Small intestine (tissue), 7 donors: ENCODE measurements at regions not wholly inside any gene's neighbourhood (a gene's known extent, or its start where the extent isn't known, plus 50 kb on each side); places are given as distances from the start of the nearest gene placed in this dataset.

Experiments
- DNase-seq, 2 donors: peaks; one replicate each; pipeline versions ENCODE4 v3.0.0 to v3.0.0-alpha.2; 2013
- FAIRE-seq: peaks from 2 replicates; lab custom pipeline; 2012; peaks lifted over from hg19 to GRCh38; lab: Jason Lieb, UNC
- H3K27ac ChIP-seq, 3 donors: one replicate each; pipeline ENCODE4 v1.5.1; 2013; ENCODE audit warnings: low read length in 2 of 3, mild to moderate bottlenecking in 2 of 3, control low read depth in 1 of 3, inconsistent platforms in 1 of 3, low read depth in 1 of 3, moderate library complexity in 1 of 3
- H3K27me3 ChIP-seq, 3 donors: one replicate each; pipeline ENCODE4 v1.6.1; 2013; ENCODE audit warnings: low read length in 3 of 3, inconsistent platforms in 1 of 3; ENCODE audit not compliant: control insufficient read depth in 3 of 3, insufficient read depth in 3 of 3
- H3K36me3 ChIP-seq, 3 donors: one replicate each; pipeline ENCODE4 v1.6.1; 2013; ENCODE audit warnings: low read length in 3 of 3, inconsistent platforms in 1 of 3, low read depth in 1 of 3, mild to moderate bottlenecking in 1 of 3, moderate library complexity in 1 of 3; ENCODE audit not compliant: control insufficient read depth in 3 of 3, insufficient read depth in 2 of 3
- H3K4me1 ChIP-seq, 3 donors: one replicate each; pipeline ENCODE4 v1.6.1; 2013; ENCODE audit warnings: low read length in 2 of 3, inconsistent platforms in 1 of 3, low read depth in 1 of 3, mild to moderate bottlenecking in 1 of 3, moderate library complexity in 1 of 3; ENCODE audit not compliant: control insufficient read depth in 3 of 3, insufficient read depth in 2 of 3
- H3K4me3 ChIP-seq, 3 donors: one replicate each; pipeline ENCODE4 v1.5.1; 2013; ENCODE audit warnings: low read length in 3 of 3, control low read depth in 1 of 3, inconsistent platforms in 1 of 3, low read depth in 1 of 3, mild to moderate bottlenecking in 1 of 3, moderate library complexity in 1 of 3
- H3K9me3 ChIP-seq, 2 donors: one replicate each; pipeline ENCODE4 v1.6.1; 2013; ENCODE audit warnings: low read depth in 1 of 2, low read length in 1 of 2; ENCODE audit not compliant: control insufficient read depth in 2 of 2, insufficient read depth in 1 of 2
- WGBS, 3 donors: extraction: QIAGEN DNeasy Blood & Tissue Kit; methylation state at CpG; one replicate each; pipeline ENCODE4 v1.1.7; 2013; 5-methylcytosine and 5-hydroxymethylcytosine counted together
- donor health status: healthy with polysubstance abuse.
- donor health status: control.
- donor health status: control.
- donor health status: Bipolar disorder and iron deficiency.
- donor health status: healthy.

GRCh38 chr12:98403936-98404335, 111.5 kb upstream of the TMPO start:
- DNase-seq (no peak), FAIRE-seq (no peak)
- WGBS, 3 donors: 59 to 83% (median 80%) methylated on average over 5 of the region's 5 CpGs
- Histone ChIP-seq H3K36me3 (no peaks in the 10 kb centered on the region), H3K27ac (no peak overlapping the region), H3K27me3 (no peaks in the 10 kb centered on the region), H3K4me3 (no peak overlapping the region), H3K4me1 (peaks cover 0 to 8% (median 2%) of the 10 kb centered on the region in 3 donors), H3K9me3 (peaks cover 0 to 8% of the 10 kb centered on the region in 2 donors)

GRCh38 chr12:98405805-98406366, 109.5 kb upstream of the TMPO start:
- peaks cover 0 to 10% of the 10 kb centered on the region in 2 donors for H3K9me3 ChIP-seq
- H3K27me3 ChIP-seq: no peaks in the 10 kb centered on the region
- H3K4me1 ChIP-seq: peaks cover 0 to 6% (median 0%) of the 10 kb centered on the region in 3 donors
- no peak overlapping the region for H3K27ac ChIP-seq
- no peaks in the 10 kb centered on the region for H3K36me3 ChIP-seq
- FAIRE-seq (no peak), DNase-seq (no peak)
- 77 to 89% (median 89%) methylated on average over 7 of the region's 7 CpGs for WGBS, 3 donors
- no peak overlapping the region for H3K4me3 ChIP-seq

GRCh38 chr12:98406378-98406777, 109.0 kb upstream of the TMPO start:
- no peaks in the 10 kb centered on the region for H3K36me3 ChIP-seq
- DNase-seq (no peak), FAIRE-seq (no peak)
- 89 to 95% (median 93%) methylated on average over 3 of the region's 3 CpGs for WGBS, 3 donors
- H3K4me3 ChIP-seq: no peak overlapping the region
- no peak overlapping the region for H3K27ac ChIP-seq
- H3K4me1 ChIP-seq: peaks cover 0 to 2% (median 0%) of the 10 kb centered on the region in 3 donors
- H3K9me3 ChIP-seq: peaks cover 0 to 10% of the 10 kb centered on the region in 2 donors
- no peaks in the 10 kb centered on the region for H3K27me3 ChIP-seq

GRCh38 chr12:98408681-98409080, 106.7 kb upstream of the TMPO start:
- H3K27ac ChIP-seq: no peak overlapping the region
- FAIRE-seq (no peak), DNase-seq (no peak)
- H3K4me1 ChIP-seq: no peaks in the 10 kb centered on the region
- H3K4me3 ChIP-seq: no peak overlapping the region
- no peaks in the 10 kb centered on the region for H3K36me3 ChIP-seq
- H3K27me3 ChIP-seq: peaks cover 0 to 2% (median 0%) of the 10 kb centered on the region in 3 donors
- 45 to 66% (median 53%) methylated on average over 4 of the region's 4 CpGs for WGBS, 3 donors
- H3K9me3 ChIP-seq: peaks cover 0 to 10% of the 10 kb centered on the region in 2 donors

GRCh38 chr12:98409548-98409947, 105.8 kb upstream of the TMPO start:
- Histone ChIP-seq H3K9me3 (peaks cover 0 to 10% of the 10 kb centered on the region in 2 donors), H3K27me3 (peaks cover 0 to 2% (median 0%) of the 10 kb centered on the region in 3 donors), H3K27ac (no peak overlapping the region), H3K4me3 (no peak overlapping the region), H3K36me3 (no peaks in the 10 kb centered on the region), H3K4me1 (no peaks in the 10 kb centered on the region)
- WGBS, 3 donors: 68 to 78% (median 74%) methylated on average over 1 of the region's 1 CpG
- FAIRE-seq (no peak), DNase-seq (no peak)

- Histone ChIP-seq H3K27ac (no peak overlapping the region), H3K27me3 (peaks cover 0 to 2% (median 0%) of the 10 kb centered on the region in 3 donors), H3K4me3 (no peak overlapping the region), H3K36me3 (no peaks in the 10 kb centered on the region), H3K9me3 (peaks cover 0 to 10% of the 10 kb centered on the region in 2 donors), H3K4me1 (no peaks in the 10 kb centered on the region)
- DNase-seq (no peak), FAIRE-seq (no peak)
These were observed 105.0 kb upstream of the TMPO start for GRCh38 chr12:98410356-98410755.

GRCh38 chr12:98416845-98417244, 98.5 kb upstream of the TMPO start:
- Histone ChIP-seq H3K36me3 (no peaks in the 10 kb centered on the region), H3K9me3 (no peaks in the 10 kb centered on the region), H3K4me1 (peaks cover 3 to 15% (median 3%) of the 10 kb centered on the region in 3 donors), H3K4me3 (no peak overlapping the region), H3K27ac (no peak overlapping the region), H3K27me3 (peaks cover 0 to 2% (median 0%) of the 10 kb centered on the region in 3 donors)
- FAIRE-seq: no peak
- no peak for DNase-seq
- WGBS, 3 donors: 61 to 70% (median 67%) methylated on average over 4 of the region's 4 CpGs

GRCh38 chr12:98417266-98417665, 98.1 kb upstream of the TMPO start:
- H3K27me3 ChIP-seq: peaks cover 0 to 2% (median 0%) of the 10 kb centered on the region in 3 donors
- H3K4me1 ChIP-seq: peaks cover 3 to 15% (median 3%) of the 10 kb centered on the region in 3 donors
- H3K9me3 ChIP-seq: no peaks in the 10 kb centered on the region
- FAIRE-seq (no peak), DNase-seq (no peak)
- WGBS, 3 donors: 87 to 93% (median 92%) methylated on average over 2 of the region's 2 CpGs
- no peak overlapping the region for H3K4me3 ChIP-seq
- H3K36me3 ChIP-seq: no peaks in the 10 kb centered on the region
- no peak overlapping the region for H3K27ac ChIP-seq
